ENCODE measurements at regions not wholly inside any gene's neighbourhood (a gene's known extent, or its start where the extent isn't known, plus 50 kb on each side); places are given as distances from the start of the nearest gene placed in this dataset.

DNA sequence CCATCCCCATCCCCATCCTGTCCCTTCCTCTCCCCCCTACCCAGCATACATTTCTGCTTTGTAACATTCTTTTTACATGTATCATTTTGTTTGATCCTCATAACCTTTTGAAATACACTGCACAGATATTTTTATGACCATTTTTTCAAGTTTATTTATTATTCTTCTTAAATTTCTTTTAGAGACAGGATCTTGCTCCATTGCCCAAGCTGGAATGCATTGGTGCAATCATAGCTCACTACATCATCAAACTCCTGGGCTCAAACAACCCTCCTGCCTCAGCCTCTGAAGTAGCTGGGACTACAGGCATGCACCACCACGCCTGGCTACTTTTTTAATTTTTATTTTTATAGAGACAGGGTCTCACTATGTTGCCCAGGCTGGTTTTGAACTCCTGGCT, 99.4 kb upstream of the AKIP1 start:
- peaks cover 49% of the 10 kb centered on the region for H3K79me2 ChIP-seq
- no peaks in the 10 kb centered on the region for H3K9me2 ChIP-seq (replicated peaks; ENCODE audit: insufficient read depth)
- TF ChIP-seq EZH2 (IDR thresholded peaks at IDR 0.05; ENCODE audit: borderline replicate concordance) (no peak), EZH2phosphoT487 (IDR thresholded peaks at IDR 0.05; ENCODE audit: low read depth, severe bottlenecking, unreplicated experiment) (no peak)
- TF ChIP-seq, protein P1, sequence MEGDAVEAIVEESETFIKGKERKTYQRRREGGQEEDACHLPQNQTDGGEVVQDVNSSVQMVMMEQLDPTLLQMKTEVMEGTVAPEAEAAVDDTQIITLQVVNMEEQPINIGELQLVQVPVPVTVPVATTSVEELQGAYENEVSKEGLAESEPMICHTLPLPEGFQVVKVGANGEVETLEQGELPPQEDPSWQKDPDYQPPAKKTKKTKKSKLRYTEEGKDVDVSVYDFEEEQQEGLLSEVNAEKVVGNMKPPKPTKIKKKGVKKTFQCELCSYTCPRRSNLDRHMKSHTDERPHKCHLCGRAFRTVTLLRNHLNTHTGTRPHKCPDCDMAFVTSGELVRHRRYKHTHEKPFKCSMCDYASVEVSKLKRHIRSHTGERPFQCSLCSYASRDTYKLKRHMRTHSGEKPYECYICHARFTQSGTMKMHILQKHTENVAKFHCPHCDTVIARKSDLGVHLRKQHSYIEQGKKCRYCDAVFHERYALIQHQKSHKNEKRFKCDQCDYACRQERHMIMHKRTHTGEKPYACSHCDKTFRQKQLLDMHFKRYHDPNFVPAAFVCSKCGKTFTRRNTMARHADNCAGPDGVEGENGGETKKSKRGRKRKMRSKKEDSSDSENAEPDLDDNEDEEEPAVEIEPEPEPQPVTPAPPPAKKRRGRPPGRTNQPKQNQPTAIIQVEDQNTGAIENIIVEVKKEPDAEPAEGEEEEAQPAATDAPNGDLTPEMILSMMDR (IDR thresholded peaks at IDR 0.05; ENCODE audit: poor library complexity), result no peak
- H4K20me1 ChIP-seq (ENCODE audit: insufficient read depth, poor library complexity, severe bottlenecking), result no peaks in the 10 kb centered on the region
- no peak overlapping the region for H2AFZ ChIP-seq
- no peaks in the 10 kb centered on the region for H3K9me3 ChIP-seq (ENCODE audit: low read depth)
- peaks cover 44% of the 10 kb centered on the region for H3K4me1 ChIP-seq (ENCODE audit: insufficient read depth)
- no peaks in the 10 kb centered on the region for H3K27me3 ChIP-seq
- peak overlapping the region; percentile 91 for H3K27ac ChIP-seq
- no peaks in the 10 kb centered on the region for H3K36me3 ChIP-seq (replicated peaks; ENCODE audit: insufficient read depth, low read depth)
- DNase-seq (ENCODE audit: low spot score), result no peak
- H3K4me3 ChIP-seq, result no peak overlapping the region
- WGBS (ENCODE audit: low lambda C conversion rate, missing lambda C conversion rate), result 100% methylated on average over 1 of the region's 1 CpG
- peak overlapping the region; percentile 87 for H3K4me2 ChIP-seq

DNA sequence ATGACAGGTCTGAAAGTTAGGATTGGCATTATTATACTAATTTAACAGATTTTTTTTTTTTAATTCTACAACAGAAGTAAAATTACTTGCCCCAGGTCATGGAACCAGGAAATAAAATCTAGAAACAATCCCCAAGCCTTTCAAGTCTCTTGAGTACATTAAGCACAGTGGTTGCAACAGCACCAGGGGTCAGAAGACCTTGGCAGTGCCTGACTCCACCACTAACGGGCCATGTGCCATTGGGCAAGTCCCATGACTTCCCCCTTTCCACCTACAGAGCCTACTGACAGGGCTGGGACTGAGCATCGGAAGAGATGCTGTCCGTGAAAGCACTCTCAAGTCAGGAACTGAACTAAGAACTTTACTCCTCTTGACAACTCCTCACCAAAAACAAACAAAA, 98.6 kb upstream of the AKIP1 start:
- Histone ChIP-seq H3K9me3 (ENCODE audit: low read depth) (no peaks in the 10 kb centered on the region), H3K36me3 (replicated peaks; ENCODE audit: insufficient read depth, low read depth) (no peaks in the 10 kb centered on the region), H3K4me2 (no peak overlapping the region), H3K27ac (no peak overlapping the region), H3K27me3 (no peaks in the 10 kb centered on the region), H4K20me1 (ENCODE audit: insufficient read depth, poor library complexity, severe bottlenecking) (no peaks in the 10 kb centered on the region), H3K4me3 (no peak overlapping the region), H3K4me1 (ENCODE audit: insufficient read depth) (peaks cover 44% of the 10 kb centered on the region), H2AFZ (no peak overlapping the region), H3K9me2 (replicated peaks; ENCODE audit: insufficient read depth) (no peaks in the 10 kb centered on the region), H3K79me2 (peaks cover 40% of the 10 kb centered on the region)
- no peak for DNase-seq (ENCODE audit: low spot score)
- TF ChIP-seq EZH2phosphoT487 (IDR thresholded peaks at IDR 0.05; ENCODE audit: low read depth, severe bottlenecking, unreplicated experiment), result no peak
- TF ChIP-seq EZH2 (IDR thresholded peaks at IDR 0.05; ENCODE audit: borderline replicate concordance), result no peak
- TF ChIP-seq, protein P1 (IDR thresholded peaks at IDR 0.05; ENCODE audit: poor library complexity), result no peak
- 90% methylated on average over 3 of the region's 3 CpGs for WGBS (ENCODE audit: low lambda C conversion rate, missing lambda C conversion rate)

DNA sequence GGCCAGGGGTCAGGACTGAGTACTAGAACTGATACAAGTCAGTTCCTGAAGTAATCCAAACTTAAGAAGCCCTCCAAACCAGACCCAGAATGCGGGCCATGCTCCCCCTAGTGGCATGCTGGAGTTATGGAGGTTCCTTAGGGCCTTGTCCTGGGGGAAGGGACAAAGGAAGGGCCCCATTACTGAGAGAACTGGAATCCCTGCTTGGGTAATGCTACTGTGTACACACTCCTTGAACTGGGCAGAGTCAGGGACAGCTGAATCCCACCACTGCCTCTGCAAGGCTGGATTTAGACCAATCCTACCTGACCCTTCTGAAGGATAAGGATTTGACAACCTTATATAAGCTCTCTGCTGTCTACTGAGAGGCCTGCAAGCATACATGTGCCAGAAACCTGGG, 97.3 kb upstream of the AKIP1 start:
- Histone ChIP-seq H3K9me2 (replicated peaks; ENCODE audit: insufficient read depth) (no peaks in the 10 kb centered on the region), H3K9me3 (ENCODE audit: low read depth) (no peaks in the 10 kb centered on the region), H3K36me3 (replicated peaks; ENCODE audit: insufficient read depth, low read depth) (no peaks in the 10 kb centered on the region), H3K4me3 (no peak overlapping the region), H4K20me1 (ENCODE audit: insufficient read depth, poor library complexity, severe bottlenecking) (no peaks in the 10 kb centered on the region), H3K4me2 (no peak overlapping the region), H3K27me3 (no peaks in the 10 kb centered on the region), H3K27ac (peak overlapping the region; percentile 68), H3K79me2 (peaks cover 28% of the 10 kb centered on the region), H2AFZ (no peak overlapping the region), H3K4me1 (ENCODE audit: insufficient read depth) (peaks cover 34% of the 10 kb centered on the region)
- TF ChIP-seq, protein P1 (IDR thresholded peaks at IDR 0.05; ENCODE audit: poor library complexity), result peak; percentile 82
- TF ChIP-seq EZH2 (IDR thresholded peaks at IDR 0.05; ENCODE audit: borderline replicate concordance), result no peak
- peak; percentile 85 for DNase-seq (ENCODE audit: low spot score)
- WGBS (ENCODE audit: low lambda C conversion rate, missing lambda C conversion rate), result 15% methylated on average over 1 of the region's 1 CpG

Data from hepatocyte (in vitro differentiated cells).